ENCODE measurements at regions not wholly inside any gene's neighbourhood (a gene's known extent, or its start where the extent isn't known, plus 50 kb on each side); places are given as distances from the start of the nearest gene placed in this dataset.

DNA sequence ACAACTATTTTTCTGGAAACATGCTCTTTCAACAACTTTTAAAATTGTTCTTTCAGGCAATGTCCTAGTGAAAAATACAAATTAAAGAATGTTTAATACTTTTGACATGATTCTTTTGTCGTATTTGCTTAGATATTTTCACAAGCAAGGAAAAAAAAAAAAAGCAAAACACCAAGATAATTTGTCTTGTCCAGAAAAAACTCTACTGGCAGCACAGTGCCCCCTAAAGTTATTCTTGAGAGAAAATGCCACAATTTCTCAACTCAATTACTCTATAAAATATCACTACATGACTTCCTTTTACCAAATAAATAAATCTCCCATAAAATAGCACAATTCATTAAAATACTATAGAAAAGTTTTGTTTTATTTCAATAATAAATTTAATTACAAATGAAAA is 652.5 kb upstream of the EPHA7 start:
- DNase-seq, result no peak
- Histone ChIP-seq H3K36me3 (ENCODE audit: control insufficient read depth in 4 of 4, insufficient read depth in 4 of 4, low read length in 3 of 4) (no peaks in the 10 kb centered on the region), H3K27ac (ENCODE audit: insufficient read depth in 1 of 2, low read depth in 1 of 2, low read length in 2 of 2, poor library complexity in 1 of 2, severe bottlenecking in 2 of 2) (no peak overlapping the region), H3K4me3 (ENCODE audit: control insufficient read depth in 1 of 7, extremely low read depth in 1 of 7, insufficient read depth in 4 of 7, low read depth in 2 of 7, low read length in 6 of 7) (no peak overlapping the region), H3K4me1 (ENCODE audit: control extremely low read depth in 1 of 4, control insufficient read depth in 4 of 4, insufficient read depth in 4 of 4, low read length in 3 of 4) (no peaks in the 10 kb centered on the region), H3K9me3 (ENCODE audit: control extremely low read depth in 1 of 5, control insufficient read depth in 4 of 5, insufficient read depth in 2 of 5, low read depth in 1 of 5, low read length in 4 of 5) (no peaks in the 10 kb centered on the region), H3K27me3 (replicated peaks in 2 of 5; ENCODE audit: control insufficient read depth in 4 of 5, insufficient read depth in 5 of 5, low read length in 4 of 5) (no peaks in the 10 kb centered on the region)
- CTCF ChIA-PET, result no interaction called here
- POLR2A ChIA-PET, result no interaction called here
- WGBS (ENCODE audit: insufficient coverage), result no CpG with 5 or more reads among the region's 1 CpG

- no peak for DNase-seq
Observed at GRCh38 chr6:94065707-94066337, 646.5 kb upstream of the EPHA7 start.

GRCh38 chr6:94052749-94053148 is 633.4 kb upstream of the EPHA7 start:
- H3K4me1 ChIP-seq (ENCODE audit: control extremely low read depth in 1 of 4, control insufficient read depth in 4 of 4, insufficient read depth in 4 of 4, low read length in 3 of 4), result no peaks in the 10 kb centered on the region
- no CpG with 5 or more reads among the region's 1 CpG for WGBS (ENCODE audit: insufficient coverage)
- H3K27ac ChIP-seq (ENCODE audit: insufficient read depth in 1 of 2, low read depth in 1 of 2, low read length in 2 of 2, poor library complexity in 1 of 2, severe bottlenecking in 2 of 2), result no peak overlapping the region
- ChIA-PET POLR2A (no interaction called here), CTCF (no interaction called here)
- no peaks in the 10 kb centered on the region for H3K9me3 ChIP-seq (ENCODE audit: control extremely low read depth in 1 of 5, control insufficient read depth in 4 of 5, insufficient read depth in 2 of 5, low read depth in 1 of 5, low read length in 4 of 5)
- H3K27me3 ChIP-seq (replicated peaks in 2 of 5; ENCODE audit: control insufficient read depth in 4 of 5, insufficient read depth in 5 of 5, low read length in 4 of 5), result no peaks in the 10 kb centered on the region
- H3K36me3 ChIP-seq (ENCODE audit: control insufficient read depth in 4 of 4, insufficient read depth in 4 of 4, low read length in 3 of 4), result no peaks in the 10 kb centered on the region
- DNase-seq, result no peak
- no peak overlapping the region for H3K4me3 ChIP-seq (ENCODE audit: control insufficient read depth in 1 of 7, extremely low read depth in 1 of 7, insufficient read depth in 4 of 7, low read depth in 2 of 7, low read length in 6 of 7)

More at GRCh38 chr6:94065707-94066337, 646.5 kb upstream of the EPHA7 start:
- no peak overlapping the region for H3K4me3 ChIP-seq (ENCODE audit: control insufficient read depth in 1 of 7, extremely low read depth in 1 of 7, insufficient read depth in 4 of 7, low read depth in 2 of 7, low read length in 6 of 7)
- no peak overlapping the region for H3K27ac ChIP-seq (ENCODE audit: insufficient read depth in 1 of 2, low read depth in 1 of 2, low read length in 2 of 2, poor library complexity in 1 of 2, severe bottlenecking in 2 of 2)
- POLR2A ChIA-PET, result no interaction called here
- peaks cover 0 to 3% (median 0%) of the 10 kb centered on the region in 5 experiments for H3K27me3 ChIP-seq (replicated peaks in 2 of 5; ENCODE audit: control insufficient read depth in 4 of 5, insufficient read depth in 5 of 5, low read length in 4 of 5)
- H3K4me1 ChIP-seq (ENCODE audit: control extremely low read depth in 1 of 4, control insufficient read depth in 4 of 4, insufficient read depth in 4 of 4, low read length in 3 of 4), result no peaks in the 10 kb centered on the region
- WGBS (ENCODE audit: insufficient coverage), result 65% methylated on average over 2 of the region's 6 CpGs
- H3K9me3 ChIP-seq (ENCODE audit: control extremely low read depth in 1 of 5, control insufficient read depth in 4 of 5, insufficient read depth in 2 of 5, low read depth in 1 of 5, low read length in 4 of 5), result no peaks in the 10 kb centered on the region
- no peaks in the 10 kb centered on the region for H3K36me3 ChIP-seq (ENCODE audit: control insufficient read depth in 4 of 4, insufficient read depth in 4 of 4, low read length in 3 of 4)
- CTCF ChIA-PET, result no interaction called here

GRCh38 chr6:94050515-94050914 is 631.2 kb upstream of the EPHA7 start:
- H3K36me3 ChIP-seq (ENCODE audit: control insufficient read depth in 4 of 4, insufficient read depth in 4 of 4, low read length in 3 of 4), result no peaks in the 10 kb centered on the region
- WGBS (ENCODE audit: insufficient coverage), result 100% methylated on average over 2 of the region's 3 CpGs

DNA sequence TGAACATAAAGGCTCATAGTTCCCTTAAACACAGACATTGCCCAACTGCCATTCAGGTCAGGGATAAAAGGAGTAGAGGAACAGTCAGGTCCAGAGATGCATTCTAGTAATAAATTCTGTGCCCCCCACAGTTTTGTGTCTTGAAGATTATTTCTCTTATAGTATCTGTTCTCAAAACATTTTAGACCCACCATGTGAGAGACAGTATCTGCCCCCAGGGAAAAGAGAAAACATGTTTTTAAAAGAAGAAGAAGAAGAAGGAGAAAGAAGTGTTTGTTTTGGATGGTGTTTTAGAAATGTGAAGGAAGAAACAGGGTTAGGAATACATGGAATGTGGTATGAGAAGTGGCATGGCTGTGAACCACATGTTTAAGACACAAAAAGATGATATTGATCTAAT is 629.6 kb upstream of the EPHA7 start:
- CTCF ChIA-PET, result no interaction called here

More at GRCh38 chr6:94050515-94050914, 631.2 kb upstream of the EPHA7 start:
- Histone ChIP-seq H3K9me3 (ENCODE audit: control extremely low read depth in 1 of 5, control insufficient read depth in 4 of 5, insufficient read depth in 2 of 5, low read depth in 1 of 5, low read length in 4 of 5) (no peaks in the 10 kb centered on the region), H3K4me3 (ENCODE audit: control insufficient read depth in 1 of 7, extremely low read depth in 1 of 7, insufficient read depth in 4 of 7, low read depth in 2 of 7, low read length in 6 of 7) (no peak overlapping the region), H3K27ac (ENCODE audit: insufficient read depth in 1 of 2, low read depth in 1 of 2, low read length in 2 of 2, poor library complexity in 1 of 2, severe bottlenecking in 2 of 2) (no peak overlapping the region), H3K4me1 (ENCODE audit: control extremely low read depth in 1 of 4, control insufficient read depth in 4 of 4, insufficient read depth in 4 of 4, low read length in 3 of 4) (no peaks in the 10 kb centered on the region), H3K27me3 (replicated peaks in 2 of 5; ENCODE audit: control insufficient read depth in 4 of 5, insufficient read depth in 5 of 5, low read length in 4 of 5) (no peaks in the 10 kb centered on the region)
- POLR2A ChIA-PET, result no interaction called here
- CTCF ChIA-PET, result no interaction called here
- DNase-seq, result no peak

GRCh38 chr6:94045099-94045829 is 625.9 kb upstream of the EPHA7 start:
- DNase-seq, result no peak
- H3K4me1 ChIP-seq (ENCODE audit: control extremely low read depth in 1 of 4, control insufficient read depth in 4 of 4, insufficient read depth in 4 of 4, low read length in 3 of 4), result no peaks in the 10 kb centered on the region
- POLR2A ChIA-PET, result no interaction called here
- H3K27ac ChIP-seq (ENCODE audit: insufficient read depth in 1 of 2, low read depth in 1 of 2, low read length in 2 of 2, poor library complexity in 1 of 2, severe bottlenecking in 2 of 2), result no peak overlapping the region
- WGBS (ENCODE audit: insufficient coverage), result 92% methylated on average over 6 of the region's 12 CpGs
- H3K27me3 ChIP-seq (replicated peaks in 2 of 5; ENCODE audit: control insufficient read depth in 4 of 5, insufficient read depth in 5 of 5, low read length in 4 of 5), result no peaks in the 10 kb centered on the region
- H3K36me3 ChIP-seq (ENCODE audit: control insufficient read depth in 4 of 4, insufficient read depth in 4 of 4, low read length in 3 of 4), result no peaks in the 10 kb centered on the region
- CTCF ChIA-PET, result no interaction called here
- H3K9me3 ChIP-seq (ENCODE audit: control extremely low read depth in 1 of 5, control insufficient read depth in 4 of 5, insufficient read depth in 2 of 5, low read depth in 1 of 5, low read length in 4 of 5), result no peaks in the 10 kb centered on the region
- H3K4me3 ChIP-seq (ENCODE audit: control insufficient read depth in 1 of 7, extremely low read depth in 1 of 7, insufficient read depth in 4 of 7, low read depth in 2 of 7, low read length in 6 of 7), result no peak overlapping the region

More for the DNA sequence above, 629.6 kb upstream of the EPHA7 start:
- POLR2A ChIA-PET, result no interaction called here
- no peaks in the 10 kb centered on the region for H3K4me1 ChIP-seq (ENCODE audit: control extremely low read depth in 1 of 4, control insufficient read depth in 4 of 4, insufficient read depth in 4 of 4, low read length in 3 of 4)
- no peaks in the 10 kb centered on the region for H3K36me3 ChIP-seq (ENCODE audit: control insufficient read depth in 4 of 4, insufficient read depth in 4 of 4, low read length in 3 of 4)
- H3K27me3 ChIP-seq (replicated peaks in 2 of 5; ENCODE audit: control insufficient read depth in 4 of 5, insufficient read depth in 5 of 5, low read length in 4 of 5), result no peaks in the 10 kb centered on the region
- no peak for DNase-seq
- no peak overlapping the region for H3K27ac ChIP-seq (ENCODE audit: insufficient read depth in 1 of 2, low read depth in 1 of 2, low read length in 2 of 2, poor library complexity in 1 of 2, severe bottlenecking in 2 of 2)
- H3K4me3 ChIP-seq (ENCODE audit: control insufficient read depth in 1 of 7, extremely low read depth in 1 of 7, insufficient read depth in 4 of 7, low read depth in 2 of 7, low read length in 6 of 7), result no peak overlapping the region
- no peaks in the 10 kb centered on the region for H3K9me3 ChIP-seq (ENCODE audit: control extremely low read depth in 1 of 5, control insufficient read depth in 4 of 5, insufficient read depth in 2 of 5, low read depth in 1 of 5, low read length in 4 of 5)

DNA sequence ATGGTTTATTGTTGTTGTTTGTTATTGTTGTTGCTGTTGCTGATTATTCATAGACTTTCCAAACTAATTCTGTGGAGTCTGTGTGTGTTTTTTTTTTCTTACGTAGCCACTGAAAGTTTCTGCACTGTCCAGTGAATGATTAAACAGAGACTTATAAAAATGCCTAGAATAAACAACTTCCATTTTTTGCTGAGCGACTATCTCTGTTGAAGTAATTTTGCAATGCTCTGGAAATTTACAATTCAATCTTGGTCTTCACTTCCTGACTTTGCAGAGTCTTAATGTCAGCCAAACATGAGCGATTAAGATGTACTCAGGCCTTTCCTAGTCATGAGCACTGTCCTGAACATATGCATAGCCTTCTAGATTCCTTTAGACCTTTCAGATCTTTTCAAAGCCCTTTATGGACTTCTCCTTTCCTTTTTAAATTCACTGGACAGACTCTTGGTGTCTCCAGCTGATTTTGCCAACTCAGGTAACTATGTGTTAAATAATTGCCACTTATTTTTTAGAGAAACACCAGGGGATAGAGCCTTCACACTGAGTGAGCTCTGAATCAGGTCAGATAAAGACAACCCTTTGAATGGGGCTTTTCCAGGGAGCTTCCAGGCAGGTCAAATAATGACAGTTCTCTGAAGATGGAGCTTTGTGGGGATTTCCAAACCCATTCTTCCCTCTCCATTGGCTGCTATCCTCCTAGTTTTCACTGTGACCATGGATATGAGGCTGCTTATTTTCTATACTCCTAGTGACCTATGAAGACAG is 622.8 kb upstream of the EPHA7 start:
- no peak for DNase-seq
- no peaks in the 10 kb centered on the region for H3K27me3 ChIP-seq (replicated peaks in 2 of 5; ENCODE audit: control insufficient read depth in 4 of 5, insufficient read depth in 5 of 5, low read length in 4 of 5)
- H3K27ac ChIP-seq (ENCODE audit: insufficient read depth in 1 of 2, low read depth in 1 of 2, low read length in 2 of 2, poor library complexity in 1 of 2, severe bottlenecking in 2 of 2), result no peak overlapping the region
- no peaks in the 10 kb centered on the region for H3K36me3 ChIP-seq (ENCODE audit: control insufficient read depth in 4 of 4, insufficient read depth in 4 of 4, low read length in 3 of 4)
- H3K4me3 ChIP-seq (ENCODE audit: control insufficient read depth in 1 of 7, extremely low read depth in 1 of 7, insufficient read depth in 4 of 7, low read depth in 2 of 7, low read length in 6 of 7), result no peak overlapping the region
- H3K9me3 ChIP-seq (ENCODE audit: control extremely low read depth in 1 of 5, control insufficient read depth in 4 of 5, insufficient read depth in 2 of 5, low read depth in 1 of 5, low read length in 4 of 5), result no peaks in the 10 kb centered on the region
- ChIA-PET CTCF (no interaction called here), POLR2A (no interaction called here)
- no peaks in the 10 kb centered on the region for H3K4me1 ChIP-seq (ENCODE audit: control extremely low read depth in 1 of 4, control insufficient read depth in 4 of 4, insufficient read depth in 4 of 4, low read length in 3 of 4)
- 90% methylated on average over 1 of the region's 3 CpGs for WGBS (ENCODE audit: insufficient coverage)

All from common myeloid progenitor, CD34-positive (primary cell).